Progenitor cell of endocrine pancreas (in vitro differentiated cells): ENCODE measurements at regions not wholly inside any gene's neighbourhood (a gene's known extent, or its start where the extent isn't known, plus 50 kb on each side); places are given as distances from the start of the nearest gene placed in this dataset.
A peak's percentile ranks its signal among the peaks of the same experiment; 100 is the strongest.

Experiments
- DNase-seq: peaks from one replicate; pipeline ENCODE4 v3.0.0; 2021; ENCODE audit warnings: low spot score; ENCODE audit not compliant: unreplicated experiment
- H3K27ac Mint-ChIP-seq: 2 replicates; pipeline ENCODE4 v1.8.0; 2021; ENCODE audit warnings: mild to moderate bottlenecking, moderate library complexity, mixed read lengths
- H3K27me3 Mint-ChIP-seq: 2 replicates; pipeline ENCODE4 v1.8.0; 2021; ENCODE audit warnings: mixed read lengths
- H3K36me3 Mint-ChIP-seq: 2 replicates; pipeline ENCODE4 v1.8.0; 2022; ENCODE audit warnings: mixed read lengths; ENCODE audit not compliant: insufficient read depth
- H3K4me1 Mint-ChIP-seq: 2 replicates; pipeline ENCODE4 v1.8.0; 2021; ENCODE audit warnings: low read depth, mixed read lengths
- H3K4me3 Mint-ChIP-seq: 2 replicates; pipeline ENCODE4 v1.8.0; 2021; ENCODE audit warnings: low read depth, mild to moderate bottlenecking, moderate library complexity, mixed read lengths
- H3K9me3 Mint-ChIP-seq: 2 replicates; pipeline ENCODE4 v1.8.0; 2021; ENCODE audit warnings: low read depth, mixed read lengths
- CTCF ChIP-seq: fragments of 200-600 bp; sonication (generic); IDR thresholded peaks from one replicate; pipeline ENCODE4 v1.5.0; 2021; ENCODE audit warnings: antibody characterized with exemption, mild to moderate bottlenecking; ENCODE audit not compliant: unreplicated experiment

GRCh38 chr2:16581241-16581640 is 84.4 kb downstream of the CYRIA start:
- TF ChIP-seq CTCF: no peak
- Mint-ChIP-seq H3K36me3 (no peaks in the 10 kb centered on the region), H3K27me3 (no peaks in the 10 kb centered on the region), H3K4me1 (no peaks in the 10 kb centered on the region), H3K9me3 (no peaks in the 10 kb centered on the region), H3K27ac (no peak overlapping the region), H3K4me3 (no peak overlapping the region)
- DNase-seq: no peak

GRCh38 chr2:16578081-16578480 is 87.6 kb downstream of the CYRIA start:
- no peaks in the 10 kb centered on the region for H3K27me3 Mint-ChIP-seq
- H3K36me3 Mint-ChIP-seq: peaks cover 8% of the 10 kb centered on the region
- peaks cover 17% of the 10 kb centered on the region for H3K9me3 Mint-ChIP-seq
- TF ChIP-seq CTCF: no peak
- H3K4me1 Mint-ChIP-seq: no peaks in the 10 kb centered on the region
- DNase-seq: no peak
- no peak overlapping the region for H3K4me3 Mint-ChIP-seq
- H3K27ac Mint-ChIP-seq: no peak overlapping the region

GRCh38 chr2:16570516-16570915 is 95.1 kb downstream of the CYRIA start:
- H3K36me3 Mint-ChIP-seq: peaks cover 8% of the 10 kb centered on the region
- H3K9me3 Mint-ChIP-seq: peaks cover 13% of the 10 kb centered on the region
- H3K4me1 Mint-ChIP-seq: peaks cover 20% of the 10 kb centered on the region
- no peak for TF ChIP-seq CTCF
- no peak overlapping the region for H3K4me3 Mint-ChIP-seq
- no peak overlapping the region for H3K27ac Mint-ChIP-seq
- H3K27me3 Mint-ChIP-seq: no peaks in the 10 kb centered on the region
- DNase-seq: no peak

- H3K27ac Mint-ChIP-seq: peak overlapping the region; percentile 15
- H3K36me3 Mint-ChIP-seq: peaks cover 6% of the 10 kb centered on the region
These were observed 96.4 kb downstream of the CYRIA start for GRCh38 chr2:16568998-16569784.

GRCh38 chr2:16566701-16567100 is 98.9 kb downstream of the CYRIA start:
- no peaks in the 10 kb centered on the region for H3K36me3 Mint-ChIP-seq
- no peak overlapping the region for H3K27ac Mint-ChIP-seq
- H3K9me3 Mint-ChIP-seq: no peaks in the 10 kb centered on the region
- no peak for TF ChIP-seq CTCF
- no peaks in the 10 kb centered on the region for H3K27me3 Mint-ChIP-seq
- no peak overlapping the region for H3K4me3 Mint-ChIP-seq
- no peak for DNase-seq
- H3K4me1 Mint-ChIP-seq: peaks cover 15% of the 10 kb centered on the region

More at GRCh38 chr2:16568998-16569784, 96.4 kb downstream of the CYRIA start:
- Mint-ChIP-seq H3K4me1 (peaks cover 20% of the 10 kb centered on the region), H3K27me3 (no peaks in the 10 kb centered on the region), H3K9me3 (peaks cover 10% of the 10 kb centered on the region), H3K4me3 (no peak overlapping the region)
- no peak for DNase-seq
- no peak for TF ChIP-seq CTCF
